A549 (cell line): ENCODE measurements at regions not wholly inside any gene's neighbourhood (a gene's known extent, or its start where the extent isn't known, plus 50 kb on each side); places are given as distances from the start of the nearest gene placed in this dataset.
A peak's percentile ranks its signal among the peaks of the same experiment; 100 is the strongest.

Experiments used
- ATAC-seq, 2 experiments: fragments of 200-7000 bp in 1 of 2; fragments of >200 bp in 1 of 2; cut with Nextera tagmentation in 1 of 2; cut with Tn5 transposase in 1 of 2; 3 replicates each; pipeline versions ENCODE4 v1.8.0 to v1.9.1; 2018 to 2020; ENCODE audit warnings: mild to moderate bottlenecking in 1 of 2, moderate library complexity in 1 of 2
- CTCF ChIA-PET: fragments of 300-600 bp; sonication (Branson Sonifier 250); formaldehyde crosslinking; extraction: SDS; loops from one replicate; lab custom pipeline; 2021; ENCODE audit warnings: antibody characterized with exemption, inconsistent platforms; lab: Yijun Ruan, JAX
- POLR2A ChIA-PET: fragments of 350-600 bp; formaldehyde crosslinking; extraction: SDS; loops from one replicate; lab custom pipeline; 2021; ENCODE audit warnings: antibody characterized with exemption, inconsistent platforms; lab: Yijun Ruan, JAX
- DNase-seq, 2 experiments: peaks; one replicate each; pipeline versions ENCODE4 v3.0.0 to v3.0.0-alpha.2; 2011 to 2016; ENCODE audit warnings: low read depth in 1 of 2, low spot score in 1 of 2
- FAIRE-seq: peaks from 2 replicates; lab custom pipeline; 2011; peaks lifted over from hg19 to GRCh38; lab: Jason Lieb, UNC
- H3K27ac ChIP-seq, 2 experiments: fragments of >200 bp; sonication (Bioruptor Twin); formaldehyde crosslinking; 3 replicates each; pipeline ENCODE4 v1.5.1; 2016 to 2017
- H3K4me1 ChIP-seq: fragments of >200 bp; sonication (Bioruptor Twin); formaldehyde crosslinking; 3 replicates; pipeline ENCODE4 v1.6.1; 2016
- H3K4me2 ChIP-seq: fragments of >200 bp; sonication (Bioruptor Twin); formaldehyde crosslinking; 3 replicates; pipeline ENCODE4 v1.6.1; 2016
- H3K4me3 ChIP-seq: fragments of >200 bp; sonication (Bioruptor Twin); formaldehyde crosslinking; 3 replicates; pipeline ENCODE4 v1.5.1; 2016
- H3K9me3 ChIP-seq: fragments of >200 bp; sonication (Bioruptor Twin); formaldehyde crosslinking; 3 replicates; pipeline ENCODE4 v1.6.1; 2016
- BCL3 ChIP-seq: fragments of >200 bp; sonication (Bioruptor Twin); formaldehyde crosslinking; IDR thresholded peaks from 3 replicates; pipeline ENCODE4 v1.6.1; 2016
- BHLHE40 ChIP-seq: IDR thresholded peaks from 2 replicates; pipeline ENCODE4 v1.6.1; 2012; ENCODE audit warnings: low read depth, low read length, inconsistent platforms
- CBX2 ChIP-seq: fragments of 200-600 bp; sonication (generic); IDR thresholded peaks from 2 replicates; pipeline ENCODE4 v1.6.1; 2016; ENCODE audit warnings: low read depth, mild to moderate bottlenecking, borderline replicate concordance
- CBX8 ChIP-seq: fragments of 200-600 bp; sonication (generic); IDR thresholded peaks from 2 replicates; pipeline ENCODE4 v1.6.1; 2016
- CHD2 ChIP-seq: fragments of 150-350 bp; IDR thresholded peaks from 2 replicates; pipeline ENCODE4 v1.6.1; 2014; ENCODE audit warnings: low read length; ENCODE audit not compliant: partially characterized antibody
- CHD4 ChIP-seq: fragments of 200-600 bp; sonication (generic); IDR thresholded peaks from 2 replicates; pipeline ENCODE4 v1.6.1; 2016; ENCODE audit warnings: antibody characterized with exemption, mild to moderate bottlenecking, borderline replicate concordance
- EHMT2 ChIP-seq: fragments of 200-600 bp; sonication (generic); IDR thresholded peaks from 2 replicates; pipeline ENCODE4 v1.6.1; 2016; ENCODE audit warnings: antibody characterized with exemption, low read depth, mild to moderate bottlenecking, moderate library complexity
- HDAC2 ChIP-seq: fragments of 200-600 bp; sonication (generic); IDR thresholded peaks from 2 replicates; pipeline ENCODE4 v1.6.1; 2016
- HMGXB4 ChIP-seq: fragments of 250-450 bp; sonication (Bioruptor Pico); IDR thresholded peaks from 2 replicates; pipeline ENCODE4 v1.5.0; 2021; ENCODE audit warnings: mild to moderate bottlenecking, moderate library complexity, borderline replicate concordance
- HOXB5 ChIP-seq: fragments of 250-450 bp; sonication (Bioruptor Pico); IDR thresholded peaks from 2 replicates; pipeline ENCODE4 v1.5.0; 2020; ENCODE audit warnings: mild to moderate bottlenecking, moderate library complexity
- JUN ChIP-seq, 2 experiments: fragments of >200 bp; sonication (Bioruptor Twin); formaldehyde crosslinking; IDR thresholded peaks; 2 replicates in 1 of 2; 3 replicates in 1 of 2; pipeline ENCODE4 v1.6.1; 2016 to 2017
- MAFK ChIP-seq: fragments of 450-650 bp; IDR thresholded peaks from 2 replicates; pipeline ENCODE4 v1.6.1; 2014; ENCODE audit not compliant: partially characterized antibody
- MAZ ChIP-seq: fragments of 150-350 bp; IDR thresholded peaks from 2 replicates; pipeline ENCODE4 v1.6.1; 2014; ENCODE audit warnings: antibody characterized with exemption, low read depth, low read length, borderline replicate concordance
- MYC ChIP-seq: IDR thresholded peaks from 2 replicates; pipeline ENCODE4 v1.6.1; 2012; ENCODE audit warnings: mild to moderate bottlenecking, inconsistent platforms, low read length, improper control_type of control experiment, borderline replicate concordance
- NPAS2 ChIP-seq: fragments of 250-450 bp; sonication (Bioruptor Pico); IDR thresholded peaks from 2 replicates; pipeline ENCODE4 v1.8.0; 2022; ENCODE audit warnings: mild to moderate bottlenecking, moderate library complexity, borderline replicate concordance
- NR3C1 ChIP-seq: fragments of >200 bp; sonication (Bioruptor Twin); formaldehyde crosslinking; IDR thresholded peaks from 3 replicates; pipeline ENCODE4 v1.6.1; 2017
- RARB ChIP-seq: fragments of 250-450 bp; sonication (Bioruptor Pico); IDR thresholded peaks from 2 replicates; pipeline ENCODE4 v1.8.0; 2021; ENCODE audit warnings: mild to moderate bottlenecking, moderate library complexity
- REST ChIP-seq: fragments of 200-600 bp; sonication (generic); IDR thresholded peaks from 2 replicates; pipeline ENCODE4 v1.6.1; 2016; ENCODE audit warnings: antibody characterized with exemption, mild to moderate bottlenecking, moderate library complexity
- RFX5 ChIP-seq: fragments of 450-650 bp; IDR thresholded peaks from 2 replicates; pipeline ENCODE4 v1.7.1; 2014; ENCODE audit warnings: antibody characterized with exemption, mild to moderate bottlenecking, moderate library complexity
- RNF2 ChIP-seq: fragments of 200-600 bp; sonication (generic); IDR thresholded peaks from 2 replicates; pipeline ENCODE4 v1.6.1; 2016; ENCODE audit warnings: low read depth, mild to moderate bottlenecking, antibody characterized with exemption, moderate library complexity, borderline replicate concordance
- SMC3 ChIP-seq: fragments of >200 bp; sonication (Bioruptor Twin); formaldehyde crosslinking; IDR thresholded peaks from 3 replicates; pipeline ENCODE4 v1.6.1; 2018; ENCODE audit warnings: inconsistent platforms
- TP53 ChIP-seq: fragments of 250-450 bp; sonication (Bioruptor Pico); IDR thresholded peaks from 2 replicates; pipeline ENCODE4 v1.5.0; 2021; ENCODE audit warnings: mild to moderate bottlenecking, moderate library complexity
- USF2 ChIP-seq: fragments of 450-650 bp; IDR thresholded peaks from 2 replicates; pipeline ENCODE4 v1.6.1; 2014; ENCODE audit warnings: antibody characterized with exemption
- ZFP36 ChIP-seq: fragments of 450-650 bp; IDR thresholded peaks from 2 replicates; pipeline ENCODE4 v1.6.1; 2014; ENCODE audit warnings: borderline replicate concordance; ENCODE audit not compliant: partially characterized antibody
- WGBS: methylation state at CpG from one replicate; pipeline ENCODE4 v1.1.6; 2017; ENCODE audit errors: missing lambda C conversion rate; 5-methylcytosine and 5-hydroxymethylcytosine counted together
- TF ChIP-seq, protein P1 (sequence below): fragments of 150-350 bp; IDR thresholded peaks from 2 replicates; pipeline ENCODE4 v1.6.1; 2014; ENCODE audit warnings: low read depth, mild to moderate bottlenecking, low read length
- TF ChIP-seq, protein P2 (sequence below): fragments of >200 bp; sonication (Bioruptor Twin); formaldehyde crosslinking; IDR thresholded peaks from 2 replicates; pipeline ENCODE4 v1.6.1; 2016

- 0 out of 3 replicates have a peak, but pooled peaks cover 3% of the 10 kb centered on the region for H3K9me3 ChIP-seq
- H3K4me3 ChIP-seq, result no peak overlapping the region
- TF ChIP-seq, protein P1, sequence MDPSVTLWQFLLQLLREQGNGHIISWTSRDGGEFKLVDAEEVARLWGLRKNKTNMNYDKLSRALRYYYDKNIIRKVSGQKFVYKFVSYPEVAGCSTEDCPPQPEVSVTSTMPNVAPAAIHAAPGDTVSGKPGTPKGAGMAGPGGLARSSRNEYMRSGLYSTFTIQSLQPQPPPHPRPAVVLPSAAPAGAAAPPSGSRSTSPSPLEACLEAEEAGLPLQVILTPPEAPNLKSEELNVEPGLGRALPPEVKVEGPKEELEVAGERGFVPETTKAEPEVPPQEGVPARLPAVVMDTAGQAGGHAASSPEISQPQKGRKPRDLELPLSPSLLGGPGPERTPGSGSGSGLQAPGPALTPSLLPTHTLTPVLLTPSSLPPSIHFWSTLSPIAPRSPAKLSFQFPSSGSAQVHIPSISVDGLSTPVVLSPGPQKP, result no peak
- TF ChIP-seq SMC3, result no peak
- TF ChIP-seq, protein P2, sequence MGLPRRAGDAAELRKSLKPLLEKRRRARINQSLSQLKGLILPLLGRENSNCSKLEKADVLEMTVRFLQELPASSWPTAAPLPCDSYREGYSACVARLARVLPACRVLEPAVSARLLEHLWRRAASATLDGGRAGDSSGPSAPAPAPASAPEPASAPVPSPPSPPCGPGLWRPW, result no peak
- no peak for TF ChIP-seq MAZ
- no peak for TF ChIP-seq HDAC2
- no peak for TF ChIP-seq BCL3
- TF ChIP-seq TP53 (CRISPR knock-in tag), result no peak
- TF ChIP-seq CBX2, result no peak
- no peak for TF ChIP-seq HOXB5 (CRISPR knock-in tag)
- TF ChIP-seq ZFP36, result no peak
- no peak for TF ChIP-seq CHD4
- TF ChIP-seq MAFK, result no peak
- no peak for TF ChIP-seq RARB (CRISPR knock-in tag)
- TF ChIP-seq CHD2, result no peak
- TF ChIP-seq NR3C1, result no peak
- no peak for TF ChIP-seq REST
- no peak for TF ChIP-seq CBX8
- POLR2A ChIA-PET, result no interaction called here
- 90% methylated on average over 4 of the region's 4 CpGs for WGBS
- H3K4me2 ChIP-seq, result no peak overlapping the region
- CTCF ChIA-PET, result no interaction called here
- FAIRE-seq, result no peak
- no peaks in the 10 kb centered on the region for H3K4me1 ChIP-seq
- H3K27ac ChIP-seq, result peak overlapping the region in 1 of 2 experiments; percentile 49; a peak in 1 of 6 replicates
- no peak for ATAC-seq
- no peak for DNase-seq
Observed at GRCh38 chr6:11379805-11380204, 147.3 kb upstream of the NEDD9 start.

DNA sequence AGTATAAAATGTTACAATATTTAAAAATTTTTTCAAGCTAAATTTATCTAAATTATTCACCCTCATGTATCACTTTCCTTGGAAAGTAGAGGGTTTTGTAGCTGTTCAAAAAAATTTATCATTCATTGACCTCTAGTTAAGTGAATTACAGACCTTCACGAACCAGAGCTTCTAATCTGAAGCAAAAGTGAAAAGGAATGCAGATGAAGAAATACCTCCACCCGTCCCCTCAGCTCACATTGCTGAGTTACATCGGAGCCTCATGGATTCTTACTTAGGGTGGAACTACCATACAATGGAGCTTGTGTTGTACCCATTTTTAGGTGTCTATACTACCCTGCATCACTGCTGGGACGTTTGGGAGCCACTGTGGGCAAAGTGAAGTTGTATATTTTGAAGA is 146.2 kb upstream of the NEDD9 start:
- Histone ChIP-seq H3K4me1 (no peaks in the 10 kb centered on the region), H3K4me2 (no peak overlapping the region), H3K27ac (0 out of 6 replicates have a peak overlapping the region, but pooled peaks of 1 of the 2 experiments have one; percentile 5), H3K9me3 (0 out of 3 replicates have a peak, but pooled peaks cover 3% of the 10 kb centered on the region), H3K4me3 (no peak overlapping the region)
- ATAC-seq (no peak), FAIRE-seq (no peak), DNase-seq (no peak)
- TF ChIP-seq RNF2 (no peak), JUN (IDR thresholded peaks at IDR 0.05) (no peak), MYC (no peak), USF2 (no peak), SMC3 (no peak), EHMT2 (no peak), HMGXB4 (CRISPR knock-in tag) (no peak), BHLHE40 (no peak), CBX2 (no peak), RFX5 (no peak), NPAS2 (CRISPR knock-in tag) (no peak)
- TF ChIP-seq, protein P2, result no peak
- CTCF ChIA-PET, result no interaction called here
- 63% methylated on average over 4 of the region's 4 CpGs for WGBS
- POLR2A ChIA-PET, result no interaction called here
